ENCODE measurements at regions not wholly inside any gene's neighbourhood (a gene's known extent, or its start where the extent isn't known, plus 50 kb on each side); places are given as distances from the start of the nearest gene placed in this dataset.

DNA sequence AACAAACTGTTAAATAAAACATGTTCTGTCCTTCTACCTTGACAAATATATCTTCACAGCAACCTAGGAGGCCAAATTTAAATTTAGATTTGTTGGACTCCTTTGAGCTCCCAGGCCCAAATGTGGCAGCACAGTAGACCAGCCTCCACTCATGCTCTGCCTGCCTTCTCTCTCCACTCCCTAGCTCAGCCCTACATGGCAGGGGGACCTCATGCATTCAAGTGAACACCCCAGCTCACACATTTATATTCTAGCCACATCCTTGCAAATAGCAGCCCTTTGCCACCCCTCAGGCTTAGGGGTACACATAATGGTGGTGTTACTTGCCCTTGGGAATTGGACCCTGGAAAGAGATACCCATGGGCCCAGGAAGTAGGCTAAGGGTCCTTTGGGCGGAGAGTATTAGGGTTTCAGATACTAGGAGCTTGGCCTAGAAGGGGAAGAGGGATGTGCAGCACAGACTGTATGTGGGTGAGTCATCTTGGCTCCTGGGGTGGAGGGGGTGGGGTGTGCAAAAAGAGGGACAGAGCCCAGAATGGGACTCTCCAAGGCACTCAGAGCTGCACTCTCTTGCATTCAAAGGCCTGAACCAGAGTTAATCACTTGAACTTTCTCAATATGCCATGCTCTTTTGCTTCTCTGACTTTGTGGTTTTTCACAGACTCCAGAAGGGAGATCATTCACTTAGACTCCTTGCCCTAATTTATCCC is 268.4 kb upstream of the ROPN1 start:
- H3K36me3 ChIP-seq (ENCODE audit: insufficient read depth, low read length) = no peaks in the 10 kb centered on the region
- H3K4me2 ChIP-seq (ENCODE audit: low read depth, low read length, poor library complexity, severe bottlenecking) = peak overlapping the region; percentile 39
- no peaks in the 10 kb centered on the region for H3K9me3 ChIP-seq (ENCODE audit: insufficient read depth, low read depth, low read length)
- H3K4me3 ChIP-seq (ENCODE audit: low read length, poor library complexity, severe bottlenecking) = no peak overlapping the region
- H3K27me3 ChIP-seq (ENCODE audit: insufficient read depth, low read length, poor library complexity, severe bottlenecking) = no peaks in the 10 kb centered on the region
- H4K20me1 ChIP-seq (ENCODE audit: insufficient read depth, low read length, poor library complexity, severe bottlenecking) = no peaks in the 10 kb centered on the region
- TF ChIP-seq EZH2phosphoT487 (IDR thresholded peaks at IDR 0.05; ENCODE audit: borderline replicate concordance) = no peak
- TF ChIP-seq, protein P1, sequence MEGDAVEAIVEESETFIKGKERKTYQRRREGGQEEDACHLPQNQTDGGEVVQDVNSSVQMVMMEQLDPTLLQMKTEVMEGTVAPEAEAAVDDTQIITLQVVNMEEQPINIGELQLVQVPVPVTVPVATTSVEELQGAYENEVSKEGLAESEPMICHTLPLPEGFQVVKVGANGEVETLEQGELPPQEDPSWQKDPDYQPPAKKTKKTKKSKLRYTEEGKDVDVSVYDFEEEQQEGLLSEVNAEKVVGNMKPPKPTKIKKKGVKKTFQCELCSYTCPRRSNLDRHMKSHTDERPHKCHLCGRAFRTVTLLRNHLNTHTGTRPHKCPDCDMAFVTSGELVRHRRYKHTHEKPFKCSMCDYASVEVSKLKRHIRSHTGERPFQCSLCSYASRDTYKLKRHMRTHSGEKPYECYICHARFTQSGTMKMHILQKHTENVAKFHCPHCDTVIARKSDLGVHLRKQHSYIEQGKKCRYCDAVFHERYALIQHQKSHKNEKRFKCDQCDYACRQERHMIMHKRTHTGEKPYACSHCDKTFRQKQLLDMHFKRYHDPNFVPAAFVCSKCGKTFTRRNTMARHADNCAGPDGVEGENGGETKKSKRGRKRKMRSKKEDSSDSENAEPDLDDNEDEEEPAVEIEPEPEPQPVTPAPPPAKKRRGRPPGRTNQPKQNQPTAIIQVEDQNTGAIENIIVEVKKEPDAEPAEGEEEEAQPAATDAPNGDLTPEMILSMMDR (conservative IDR thresholded peaks at IDR 0.05; ENCODE audit: low read length) = no peak
- H2AFZ ChIP-seq (ENCODE audit: low read length) = no peak overlapping the region
- no peaks in the 10 kb centered on the region for H3K79me2 ChIP-seq (ENCODE audit: insufficient read depth, low read length)
- H3K9me2 ChIP-seq (replicated peaks; ENCODE audit: low read depth, low read length) = no peaks in the 10 kb centered on the region
- H3F3A ChIP-seq (ENCODE audit: low read depth) = no peaks in the 10 kb centered on the region
- peaks cover 63% of the 10 kb centered on the region for H3K4me1 ChIP-seq (ENCODE audit: insufficient read depth, low read length, poor library complexity, severe bottlenecking)
- peak overlapping the region; percentile 14 for H3K9ac ChIP-seq (ENCODE audit: low read depth, low read length, poor library complexity, severe bottlenecking)

DNA sequence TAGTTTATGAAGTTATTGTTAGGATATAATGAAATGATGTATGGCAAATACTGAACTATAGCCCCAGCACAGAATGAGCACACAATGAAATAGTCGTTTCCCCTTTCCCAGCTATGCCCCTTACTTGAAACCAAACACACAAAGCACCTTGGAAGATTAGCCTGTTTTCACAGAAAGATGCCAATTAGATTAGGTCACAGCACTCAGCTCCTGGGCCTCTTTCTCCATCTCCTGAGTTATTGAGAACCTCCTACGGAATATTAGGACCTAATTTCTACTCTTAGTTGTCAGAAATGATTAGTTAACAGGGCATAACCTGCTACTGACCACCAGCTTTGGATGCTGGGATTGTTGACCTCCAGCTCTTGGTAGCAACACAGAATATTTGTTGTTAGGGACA is 269.4 kb upstream of the ROPN1 start:
- Histone ChIP-seq H3K9me2 (replicated peaks; ENCODE audit: low read depth, low read length) (no peaks in the 10 kb centered on the region), H3K4me2 (ENCODE audit: low read depth, low read length, poor library complexity, severe bottlenecking) (no peak overlapping the region), H3K4me1 (ENCODE audit: insufficient read depth, low read length, poor library complexity, severe bottlenecking) (peaks cover 54% of the 10 kb centered on the region)

DNA sequence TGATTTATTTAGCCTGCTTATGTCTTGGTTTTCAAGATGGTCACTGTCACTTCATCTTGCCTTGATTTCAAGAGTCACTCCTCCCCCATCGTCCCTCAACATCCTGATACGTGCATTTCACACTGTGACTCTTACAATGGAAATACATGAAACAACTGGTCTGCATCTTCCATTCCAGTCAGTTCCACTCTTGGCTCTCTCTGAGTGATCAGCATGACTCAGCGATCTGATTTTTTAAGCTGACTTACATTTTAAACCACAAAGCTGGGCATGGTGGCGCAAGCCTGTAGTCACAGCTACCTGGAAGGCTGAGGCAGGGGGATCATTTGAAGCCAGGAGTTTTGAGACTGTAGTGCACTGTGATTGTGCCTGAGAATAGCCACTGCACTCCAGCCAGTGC is 271.2 kb upstream of the ROPN1 start:
- peak overlapping the region; percentile 37 for H3K4me2 ChIP-seq (ENCODE audit: low read depth, low read length, poor library complexity, severe bottlenecking)
- no peak overlapping the region for H2AFZ ChIP-seq (ENCODE audit: low read length)
- no peaks in the 10 kb centered on the region for H3F3A ChIP-seq (ENCODE audit: low read depth)
- H3K9me2 ChIP-seq (replicated peaks; ENCODE audit: low read depth, low read length) = no peaks in the 10 kb centered on the region
- no peaks in the 10 kb centered on the region for H3K36me3 ChIP-seq (ENCODE audit: insufficient read depth, low read length)
- H4K20me1 ChIP-seq (ENCODE audit: insufficient read depth, low read length, poor library complexity, severe bottlenecking) = no peaks in the 10 kb centered on the region
- H3K27me3 ChIP-seq (ENCODE audit: insufficient read depth, low read length, poor library complexity, severe bottlenecking) = no peaks in the 10 kb centered on the region
- H3K4me3 ChIP-seq (ENCODE audit: low read length, poor library complexity, severe bottlenecking) = no peak overlapping the region
- H3K4me1 ChIP-seq (ENCODE audit: insufficient read depth, low read length, poor library complexity, severe bottlenecking) = peaks cover 36% of the 10 kb centered on the region
- no peaks in the 10 kb centered on the region for H3K79me2 ChIP-seq (ENCODE audit: insufficient read depth, low read length)
- H3K9ac ChIP-seq (ENCODE audit: low read depth, low read length, poor library complexity, severe bottlenecking) = no peak overlapping the region
- TF ChIP-seq, protein P1 (conservative IDR thresholded peaks at IDR 0.05; ENCODE audit: low read length) = no peak
- no peak for TF ChIP-seq EZH2phosphoT487 (IDR thresholded peaks at IDR 0.05; ENCODE audit: borderline replicate concordance)
- H3K9me3 ChIP-seq (ENCODE audit: insufficient read depth, low read depth, low read length) = no peaks in the 10 kb centered on the region

More for the DNA sequence above, 269.4 kb upstream of the ROPN1 start:
- no peaks in the 10 kb centered on the region for H3F3A ChIP-seq (ENCODE audit: low read depth)
- H3K36me3 ChIP-seq (ENCODE audit: insufficient read depth, low read length) = no peaks in the 10 kb centered on the region
- H3K27me3 ChIP-seq (ENCODE audit: insufficient read depth, low read length, poor library complexity, severe bottlenecking) = no peaks in the 10 kb centered on the region
- H3K79me2 ChIP-seq (ENCODE audit: insufficient read depth, low read length) = no peaks in the 10 kb centered on the region
- no peak overlapping the region for H3K4me3 ChIP-seq (ENCODE audit: low read length, poor library complexity, severe bottlenecking)
- no peak overlapping the region for H3K9ac ChIP-seq (ENCODE audit: low read depth, low read length, poor library complexity, severe bottlenecking)
- H4K20me1 ChIP-seq (ENCODE audit: insufficient read depth, low read length, poor library complexity, severe bottlenecking) = no peaks in the 10 kb centered on the region
- no peak overlapping the region for H2AFZ ChIP-seq (ENCODE audit: low read length)
- no peaks in the 10 kb centered on the region for H3K9me3 ChIP-seq (ENCODE audit: insufficient read depth, low read depth, low read length)
- TF ChIP-seq, protein P1 (conservative IDR thresholded peaks at IDR 0.05; ENCODE audit: low read length) = no peak
- no peak for TF ChIP-seq EZH2phosphoT487 (IDR thresholded peaks at IDR 0.05; ENCODE audit: borderline replicate concordance)

All from Loucy (cell line).